ENCODE measurements at regions not wholly inside any gene's neighbourhood (a gene's known extent, or its start where the extent isn't known, plus 50 kb on each side); places are given as distances from the start of the nearest gene placed in this dataset.

DNA sequence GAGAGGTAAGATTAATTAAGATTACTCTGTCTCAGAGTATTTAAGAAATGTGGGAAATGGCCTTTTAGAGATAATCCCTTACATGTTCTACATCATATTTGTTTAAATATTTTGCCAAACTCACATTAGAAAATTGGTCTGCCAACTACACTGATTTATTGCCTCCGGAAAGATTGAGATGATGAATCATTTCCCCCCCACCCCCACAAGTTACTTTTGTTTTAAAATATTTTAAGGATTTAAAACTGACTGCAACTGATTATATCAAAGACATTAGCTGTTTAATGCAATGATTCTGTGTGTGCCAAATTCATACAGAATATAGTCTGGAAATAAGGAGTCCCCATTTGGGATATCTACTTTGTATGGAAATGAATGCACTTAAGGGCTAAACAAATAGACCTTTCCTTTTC lies 674.4 kb downstream of the PRR16 start (continued):
- TF ChIP-seq ASH1L (IDR thresholded peaks at IDR 0.05; ENCODE audit: borderline replicate concordance, low read depth, partially characterized antibody) = no peak

DNA sequence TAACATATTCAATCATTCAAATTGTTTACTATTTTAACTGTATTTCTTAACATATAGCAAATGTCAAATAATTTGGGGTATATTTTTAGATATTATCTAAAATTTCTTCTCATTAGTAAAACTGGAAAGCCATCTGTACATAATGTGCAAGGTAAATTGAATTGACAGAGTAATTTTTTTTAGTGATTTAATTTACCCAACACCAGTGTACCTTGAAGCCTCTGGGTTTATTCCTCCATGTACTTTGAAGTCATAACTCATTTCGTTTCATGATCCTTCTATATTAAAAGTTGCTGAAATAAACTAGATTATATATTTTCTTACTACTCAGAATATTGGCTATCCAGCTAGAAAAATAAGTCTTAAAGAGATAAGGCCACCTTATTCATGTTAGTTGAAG lies 674.9 kb downstream of the PRR16 start:
- Histone ChIP-seq H4K20me1 (replicated peaks; ENCODE audit: control insufficient read depth, insufficient read depth, low read length) (no peaks in the 10 kb centered on the region), H3K4me2 (ENCODE audit: insufficient read depth, low read length) (no peak overlapping the region), H3K79me2 (ENCODE audit: control insufficient read depth, insufficient read depth, low read length) (no peaks in the 10 kb centered on the region), H3K9me1 (ENCODE audit: control insufficient read depth, insufficient read depth, low read length) (no peaks in the 10 kb centered on the region), H3K4me3 (no peak overlapping the region), H3K4me1 (replicated peaks in 1 of 2; ENCODE audit: control insufficient read depth in 2 of 2, insufficient read depth in 2 of 2, low read length in 2 of 2) (no peaks in the 10 kb centered on the region), H2AFZ (ENCODE audit: low read depth, low read length) (no peak overlapping the region), H3K36me3 (ENCODE audit: control insufficient read depth, insufficient read depth, low read length) (no peaks in the 10 kb centered on the region), H3K27me3 (ENCODE audit: control insufficient read depth in 2 of 2, insufficient read depth in 2 of 2, low read length in 2 of 2) (no peaks in the 10 kb centered on the region), H3K27ac (ENCODE audit: extremely low read depth, low read depth, low read length) (no peak overlapping the region), H3K9me3 (replicated peaks; ENCODE audit: control insufficient read depth, insufficient read depth, low read depth, low read length) (no peaks in the 10 kb centered on the region; the same call in 1 of the 2 replicates), H3K9ac (ENCODE audit: insufficient read depth in 1 of 2, low read depth in 2 of 2, low read length in 2 of 2) (no peak overlapping the region)
- WGBS (ENCODE audit: insufficient coverage, low coverage, missing lambda C conversion rate) = 0% methylated on average over 1 of the region's 1 CpG
- BruUV-seq (replicated peaks) = no TSS peak
- FAIRE-seq (no peak), DNase-seq (ENCODE audit: extremely low read depth in 1 of 4, low spot score in 3 of 4) (no peak), ATAC-seq (no peak)
- in situ Hi-C loops (cut with MboI) (no loop called here), intact Hi-C loops (cut with micrococcal nuclease) (no loop called here)
- ChIA-PET POLR2A (no interaction called here), CTCF (ENCODE audit: low intra/inter-chr PET ratio) (no interaction called here)
- no peak for TF ChIP-seq EWSR1 (IDR thresholded peaks at IDR 0.05; ENCODE audit: borderline replicate concordance, low read depth, partially characterized antibody)
- no peak for TF ChIP-seq NCOA6 (IDR thresholded peaks at IDR 0.05)
- no peak for TF ChIP-seq TRIM25 (IDR thresholded peaks at IDR 0.05; ENCODE audit: borderline replicate concordance)
- TF ChIP-seq, protein P1, sequence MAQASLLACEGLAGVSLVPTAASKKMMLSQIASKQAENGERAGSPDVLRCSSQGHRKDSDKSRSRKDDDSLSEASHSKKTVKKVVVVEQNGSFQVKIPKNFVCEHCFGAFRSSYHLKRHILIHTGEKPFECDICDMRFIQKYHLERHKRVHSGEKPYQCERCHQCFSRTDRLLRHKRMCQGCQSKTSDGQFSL (CRISPR knock-in tag; IDR thresholded peaks at IDR 0.05) = no peak
- TF ChIP-seq, protein P1 (tag; IDR thresholded peaks at IDR 0.05) = no peak
- TF ChIP-seq HDAC3 (IDR thresholded peaks at IDR 0.05; ENCODE audit: borderline replicate concordance, partially characterized antibody) = no peak
- TF ChIP-seq HDAC6 (IDR thresholded peaks at IDR 0.05; ENCODE audit: low read depth, low read length) = no peak
- no peak for TF ChIP-seq ZKSCAN8 (CRISPR knock-in tag; IDR thresholded peaks at IDR 0.05)
- no peak for TF ChIP-seq RUNX1 (IDR thresholded peaks at IDR 0.05; ENCODE audit: low read depth)
- TF ChIP-seq, protein P2, sequence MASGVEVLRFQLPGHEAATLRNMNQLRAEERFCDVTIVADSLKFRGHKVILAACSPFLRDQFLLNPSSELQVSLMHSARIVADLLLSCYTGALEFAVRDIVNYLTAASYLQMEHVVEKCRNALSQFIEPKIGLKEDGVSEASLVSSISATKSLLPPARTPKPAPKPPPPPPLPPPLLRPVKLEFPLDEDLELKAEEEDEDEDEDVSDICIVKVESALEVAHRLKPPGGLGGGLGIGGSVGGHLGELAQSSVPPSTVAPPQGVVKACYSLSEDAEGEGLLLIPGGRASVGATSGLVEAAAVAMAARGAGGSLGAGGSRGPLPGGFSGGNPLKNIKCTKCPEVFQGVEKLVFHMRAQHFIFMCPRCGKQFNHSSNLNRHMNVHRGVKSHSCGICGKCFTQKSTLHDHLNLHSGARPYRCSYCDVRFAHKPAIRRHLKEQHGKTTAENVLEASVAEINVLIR (CRISPR knock-in tag; IDR thresholded peaks at IDR 0.05) = no peak
- no peak for TF ChIP-seq NEUROD1 (IDR thresholded peaks at IDR 0.05; ENCODE audit: borderline replicate concordance, low read depth, low read length, partially characterized antibody)
- TF ChIP-seq XRCC5 (IDR thresholded peaks at IDR 0.05; ENCODE audit: low read depth, low read length) = no peak
- TF ChIP-seq RBM14 (IDR thresholded peaks at IDR 0.05; ENCODE audit: borderline replicate concordance, insufficient read depth, low read depth, low read length) = no peak
- TF ChIP-seq, protein P3, sequence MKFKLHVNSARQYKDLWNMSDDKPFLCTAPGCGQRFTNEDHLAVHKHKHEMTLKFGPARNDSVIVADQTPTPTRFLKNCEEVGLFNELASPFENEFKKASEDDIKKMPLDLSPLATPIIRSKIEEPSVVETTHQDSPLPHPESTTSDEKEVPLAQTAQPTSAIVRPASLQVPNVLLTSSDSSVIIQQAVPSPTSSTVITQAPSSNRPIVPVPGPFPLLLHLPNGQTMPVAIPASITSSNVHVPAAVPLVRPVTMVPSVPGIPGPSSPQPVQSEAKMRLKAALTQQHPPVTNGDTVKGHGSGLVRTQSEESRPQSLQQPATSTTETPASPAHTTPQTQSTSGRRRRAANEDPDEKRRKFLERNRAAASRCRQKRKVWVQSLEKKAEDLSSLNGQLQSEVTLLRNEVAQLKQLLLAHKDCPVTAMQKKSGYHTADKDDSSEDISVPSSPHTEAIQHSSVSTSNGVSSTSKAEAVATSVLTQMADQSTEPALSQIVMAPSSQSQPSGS (CRISPR knock-in tag; IDR thresholded peaks at IDR 0.05) = no peak
- no peak for TF ChIP-seq HNRNPK (IDR thresholded peaks at IDR 0.05; ENCODE audit: low read depth, low read length, poor library complexity, severe bottlenecking)
- TF ChIP-seq ADNP (tag; IDR thresholded peaks at IDR 0.05) = no peak

All from K562 (cell line).